GM12878 (cell line): ENCODE measurements at regions not wholly inside any gene's neighbourhood (a gene's known extent, or its start where the extent isn't known, plus 50 kb on each side); places are given as distances from the start of the nearest gene placed in this dataset.
"Not testable (repeated sequence)": the region's sequence is repeated elsewhere in the genome, so short reads cannot be mapped to it uniquely, and the experiment has no call there.

Source experiments
- ATAC-seq: fragments of 200-7000 bp; cut with Tn5 transposase; 3 replicates; pipeline ENCODE4 v1.9.1; 2020; ENCODE audit warnings: mild to moderate bottlenecking, moderate library complexity
- BruUV-seq: library from RNA; stranded (reverse); fragments of 400-500 nt; replicated peaks from 2 replicates; lab custom pipeline; 2021; lab: Mats Ljungman, UMichigan
- CTCF ChIA-PET: fragments of 300-600 bp; sonication (Branson Sonifier 250); formaldehyde crosslinking; extraction: SDS; loops from one replicate; lab custom pipeline; 2021; ENCODE audit warnings: inconsistent platforms; lab: Yijun Ruan, JAX
- POLR2A ChIA-PET: fragments of 350-600 bp; formaldehyde crosslinking; extraction: SDS; loops from one replicate; lab custom pipeline; 2021; ENCODE audit warnings: inconsistent platforms; lab: Charles Lee
- RAD21 ChIA-PET: fragments of 300-600 bp; sonication (Branson Sonifier 250); formaldehyde crosslinking; loops from one replicate; lab custom pipeline; 2023; ENCODE audit warnings: antibody characterized with exemption; ENCODE audit not compliant: unreplicated experiment; lab: Charles Lee
- SMC1A ChIA-PET: fragments of 300-600 bp; sonication (Branson Sonifier 250); formaldehyde crosslinking; loops from one replicate; lab custom pipeline; 2023; ENCODE audit not compliant: unreplicated experiment, uncharacterized antibody; lab: Charles Lee
- DNase-seq: peaks from one replicate; pipeline ENCODE4 v3.0.0-alpha.2; 2011; ENCODE audit warnings: low read depth, low spot score
- FAIRE-seq: peaks from 3 replicates; lab custom pipeline; 2011; peaks lifted over from hg19 to GRCh38; lab: Jason Lieb, UNC
- H2AFZ ChIP-seq: 2 replicates; pipeline ENCODE4 v1.6.0; 2011; ENCODE audit warnings: low read depth, low read length, control low read depth; ENCODE audit not compliant: control insufficient read depth
- H3K27ac ChIP-seq: 2 replicates; pipeline ENCODE4 v1.5.1; 2011; ENCODE audit warnings: control low read depth; ENCODE audit not compliant: control insufficient read depth, insufficient read depth
- H3K27me3 ChIP-seq, 2 experiments: replicated peaks in 1 of 2; 2 replicates each; pipeline versions ENCODE4 v1.6.0 to v1.6.1; 2011; ENCODE audit warnings: low read length in 1 of 2; ENCODE audit not compliant: control insufficient read depth in 2 of 2, insufficient read depth in 2 of 2
- H3K36me3 ChIP-seq, 2 experiments: 2 replicates each; pipeline ENCODE4 v1.5.1; 2011; ENCODE audit warnings: low read length in 1 of 2; ENCODE audit not compliant: control insufficient read depth in 2 of 2, insufficient read depth in 2 of 2
- H3K4me1 ChIP-seq: 2 replicates; pipeline ENCODE4 v1.6.1; 2011; ENCODE audit warnings: mild to moderate bottlenecking, low read length, moderate library complexity, mixed read lengths; ENCODE audit not compliant: control insufficient read depth, insufficient read depth
- H3K4me2 ChIP-seq: 2 replicates; pipeline ENCODE4 v1.6.0; 2011; ENCODE audit warnings: control low read depth; ENCODE audit not compliant: control insufficient read depth, insufficient read depth
- H3K4me3 ChIP-seq: fragments of 200-600 bp; sonication (generic); 2 replicates; pipeline ENCODE4 v1.5.1; 2016
- H3K79me2 ChIP-seq: 2 replicates; pipeline ENCODE4 v1.6.0; 2011; ENCODE audit warnings: low read length; ENCODE audit not compliant: control insufficient read depth, insufficient read depth
- H3K9ac ChIP-seq: 2 replicates; pipeline ENCODE4 v1.8.0; 2011; ENCODE audit warnings: low read length, control low read depth, mixed read lengths; ENCODE audit not compliant: control insufficient read depth, insufficient read depth
- H3K9me3 ChIP-seq: replicated peaks from 3 replicates; pipeline ENCODE4 v1.5.1; 2011; ENCODE audit warnings: mild to moderate bottlenecking, low read length; ENCODE audit not compliant: control insufficient read depth, insufficient read depth
- H4K20me1 ChIP-seq: 2 replicates; pipeline ENCODE4 v1.6.0; 2011; ENCODE audit not compliant: control insufficient read depth, insufficient read depth
- BACH1 ChIP-seq: fragments of 450-650 bp; IDR thresholded peaks from 2 replicates; pipeline ENCODE4 v1.6.1; 2017; ENCODE audit warnings: mild to moderate bottlenecking, borderline replicate concordance
- BRCA1 ChIP-seq: IDR thresholded peaks from 2 replicates; pipeline ENCODE4 v1.6.1; 2011; ENCODE audit warnings: low read depth, low read length, improper control_type of control experiment
- NFIC ChIP-seq: IDR thresholded peaks from 2 replicates; pipeline ENCODE4 v1.6.1; 2012; ENCODE audit warnings: low read depth, mild to moderate bottlenecking, inconsistent platforms, low read length, moderate library complexity
- RAD51 ChIP-seq: fragments of 450-650 bp; IDR thresholded peaks from 2 replicates; pipeline ENCODE4 v1.6.1; 2016; ENCODE audit warnings: moderate library complexity, mild to moderate bottlenecking, inconsistent platforms
- RB1 ChIP-seq: fragments of 450-650 bp; formaldehyde crosslinking; IDR thresholded peaks from 2 replicates; pipeline ENCODE4 v1.6.1; 2017; ENCODE audit warnings: mild to moderate bottlenecking, borderline replicate concordance
- SIX5 ChIP-seq: IDR thresholded peaks from 2 replicates; pipeline ENCODE4 v1.6.1; 2011; ENCODE audit warnings: mild to moderate bottlenecking, low read depth, low read length, moderate library complexity; ENCODE audit not compliant: severe bottlenecking
- USF1 ChIP-seq: IDR thresholded peaks from 2 replicates; pipeline ENCODE4 v1.6.1; 2011; ENCODE audit warnings: borderline replicate concordance, low read depth, mild to moderate bottlenecking, moderate library complexity, mixed read lengths, low read length; ENCODE audit not compliant: insufficient read depth; ENCODE audit errors: extremely low read length
- ZSCAN29 ChIP-seq: fragments of 450-650 bp; IDR thresholded peaks from 2 replicates; pipeline ENCODE4 v1.6.1; 2017; ENCODE audit warnings: mild to moderate bottlenecking, moderate library complexity
- WGBS: methylation state at CpG from one replicate; pipeline ENCODE4 v1.1.6; 2016; ENCODE audit warnings: low lambda C conversion rate; ENCODE audit not compliant: insufficient replicate concordance, insufficient coverage; ENCODE audit errors: missing lambda C conversion rate; 5-methylcytosine and 5-hydroxymethylcytosine counted together
- in situ Hi-C: fragments of 300-500 bp; cut with MboI; formaldehyde crosslinking; loops from 9 replicates; pipeline ENCODE4 v1.14.3; 2018; ENCODE audit warnings: mixed read lengths
- intact Hi-C: fragments of 100-400 bp; cut with micrococcal nuclease; formaldehyde crosslinking; loops from one replicate; pipeline ENCODE4 v1.14.2; 2022; ENCODE audit not compliant: unreplicated experiment
- TF ChIP-seq, protein P1 (sequence below): fragments of 450-650 bp; IDR thresholded peaks from 2 replicates; pipeline ENCODE4 v1.6.1; 2014; ENCODE audit warnings: mild to moderate bottlenecking

DNA sequence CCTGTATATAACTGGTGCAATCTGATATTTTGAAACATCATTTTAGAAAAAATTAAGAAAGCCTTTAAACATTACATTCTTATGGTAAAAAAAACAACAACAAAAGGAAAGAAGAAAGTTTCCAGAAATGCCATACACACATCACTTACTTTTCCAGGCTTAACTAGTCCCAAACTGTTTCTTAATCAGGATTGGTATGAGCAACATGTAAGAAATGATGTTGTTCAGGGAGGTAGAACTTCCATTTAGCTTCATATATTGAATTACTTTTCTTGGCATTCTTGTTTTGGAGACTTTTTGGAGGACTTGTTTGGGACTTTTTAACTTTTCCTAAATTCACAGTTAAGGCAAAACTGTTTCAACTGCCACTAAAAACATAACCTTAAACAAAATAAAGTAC lies 791.5 kb downstream of the METTL15 start:
- Histone ChIP-seq H4K20me1 (no peaks in the 10 kb centered on the region), H3K4me3 (no peak overlapping the region), H3K4me2 (no peak overlapping the region), H3K27ac (no peak overlapping the region), H3K9me3 (no peaks in the 10 kb centered on the region), H3K36me3 (no peaks in the 10 kb centered on the region), H3K9ac (no peak overlapping the region), H3K4me1 (no peaks in the 10 kb centered on the region), H3K27me3 (no peaks in the 10 kb centered on the region), H3K79me2 (no peaks in the 10 kb centered on the region), H2AFZ (no peak overlapping the region)
- FAIRE-seq (no peak), DNase-seq (no peak), ATAC-seq (no peak)
- BruUV-seq, result no TSS peak
- ChIA-PET RAD21 (no interaction called here), CTCF (interaction anchor here (0.9 kb wide), 1 partner anchor 429 kb away, joined by 3 read pairs; no protein-coding TSS in a partner anchor), SMC1A (no interaction called here), POLR2A (interaction anchor here (0.6 kb wide), 1 partner anchor 251 kb away, joined by 3 read pairs; no protein-coding TSS in a partner anchor)
- no peak for TF ChIP-seq RB1
- TF ChIP-seq USF1, result no peak
- no peak for TF ChIP-seq BRCA1
- no peak for TF ChIP-seq ZSCAN29
- TF ChIP-seq SIX5, result no peak
- no peak for TF ChIP-seq RAD51
- TF ChIP-seq BACH1, result no peak
- TF ChIP-seq, protein P1, sequence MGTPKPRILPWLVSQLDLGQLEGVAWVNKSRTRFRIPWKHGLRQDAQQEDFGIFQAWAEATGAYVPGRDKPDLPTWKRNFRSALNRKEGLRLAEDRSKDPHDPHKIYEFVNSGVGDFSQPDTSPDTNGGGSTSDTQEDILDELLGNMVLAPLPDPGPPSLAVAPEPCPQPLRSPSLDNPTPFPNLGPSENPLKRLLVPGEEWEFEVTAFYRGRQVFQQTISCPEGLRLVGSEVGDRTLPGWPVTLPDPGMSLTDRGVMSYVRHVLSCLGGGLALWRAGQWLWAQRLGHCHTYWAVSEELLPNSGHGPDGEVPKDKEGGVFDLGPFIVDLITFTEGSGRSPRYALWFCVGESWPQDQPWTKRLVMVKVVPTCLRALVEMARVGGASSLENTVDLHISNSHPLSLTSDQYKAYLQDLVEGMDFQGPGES, result no peak
- TF ChIP-seq NFIC, result no peak
- intact Hi-C loops (no loop called here), in situ Hi-C loops (no loop called here)

DNA sequence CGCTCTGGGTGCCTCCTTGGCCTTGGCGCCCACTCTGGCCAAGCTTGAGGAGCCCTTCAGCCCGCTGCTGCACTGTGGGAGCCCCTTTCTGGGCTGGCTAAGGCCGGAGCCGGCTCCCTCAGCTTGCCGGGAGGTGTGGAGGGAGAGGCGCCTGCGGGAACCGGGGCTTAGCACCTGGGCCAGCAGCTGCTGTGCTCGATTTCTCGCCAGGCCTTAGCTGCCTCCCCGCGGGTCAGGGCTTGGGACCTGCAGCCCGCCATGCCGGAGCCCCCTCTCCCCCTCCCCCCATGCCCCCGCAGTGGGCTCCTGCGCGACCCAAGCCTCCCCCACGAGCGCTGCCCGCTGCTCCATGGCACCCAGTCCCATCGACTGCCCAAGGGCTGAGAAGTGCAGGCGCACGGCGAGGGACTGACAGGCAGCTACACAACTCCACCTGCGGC lies 782.4 kb downstream of the METTL15 start:
- H4K20me1 ChIP-seq, in situ Hi-C loops, SMC1A ChIA-PET, H3K27me3 ChIP-seq, intact Hi-C loops, H3K36me3 ChIP-seq, H3K9ac ChIP-seq, H2AFZ ChIP-seq, H3K4me3 ChIP-seq, ATAC-seq, CTCF ChIA-PET, DNase-seq, POLR2A ChIA-PET, RAD21 ChIA-PET, FAIRE-seq, H3K4me1 ChIP-seq, BruUV-seq, H3K9me3 ChIP-seq, H3K4me2 ChIP-seq, H3K27ac ChIP-seq, H3K79me2 ChIP-seq: not testable (repeated sequence)
- 43% methylated on average over 8 of the region's 26 CpGs for WGBS
